OCI-LY1 (cell line): ENCODE measurements at regions not wholly inside any gene's neighbourhood (a gene's known extent, or its start where the extent isn't known, plus 50 kb on each side); places are given as distances from the start of the nearest gene placed in this dataset.

Source experiments
- CTCF ChIP-seq: fragments of 200-600 bp; sonication (generic), shearing (Covaris generic); IDR thresholded peaks from 2 replicates; pipeline ENCODE4 v1.5.1; 2017; ENCODE audit warnings: mild to moderate bottlenecking, antibody characterized with exemption, low read length, moderate library complexity, mixed read lengths
- EZH2 ChIP-seq: fragments of 200-600 bp; sonication (generic), shearing (Covaris generic); IDR thresholded peaks from 2 replicates; pipeline ENCODE4 v1.8.0; 2017; ENCODE audit warnings: borderline replicate concordance, mixed run types, mild to moderate bottlenecking, antibody characterized with exemption, low read length, moderate library complexity, mixed read lengths

DNA sequence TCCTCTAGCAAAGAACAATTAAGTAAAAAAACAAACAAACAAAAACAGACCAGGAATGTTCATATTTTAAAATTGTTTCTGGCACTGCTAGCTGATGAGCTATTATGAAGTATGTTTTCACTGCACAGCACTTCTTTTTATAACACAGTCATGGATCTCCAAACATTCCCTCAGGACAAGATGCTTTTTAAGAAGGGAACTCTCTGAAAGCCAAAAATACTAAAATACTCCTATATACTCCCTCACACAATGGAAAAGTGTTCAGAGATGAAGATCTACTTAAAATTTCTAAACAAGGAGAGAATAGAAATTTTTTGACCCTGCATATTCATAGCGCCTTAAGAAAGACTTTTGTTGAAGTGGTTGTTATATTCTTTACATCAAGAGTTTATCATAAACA is 926.8 kb downstream of the DIAPH3 start:
- no peak for TF ChIP-seq CTCF
- no peak for TF ChIP-seq EZH2
